ENCODE measurements at regions not wholly inside any gene's neighbourhood (a gene's known extent, or its start where the extent isn't known, plus 50 kb on each side); places are given as distances from the start of the nearest gene placed in this dataset.

DNA sequence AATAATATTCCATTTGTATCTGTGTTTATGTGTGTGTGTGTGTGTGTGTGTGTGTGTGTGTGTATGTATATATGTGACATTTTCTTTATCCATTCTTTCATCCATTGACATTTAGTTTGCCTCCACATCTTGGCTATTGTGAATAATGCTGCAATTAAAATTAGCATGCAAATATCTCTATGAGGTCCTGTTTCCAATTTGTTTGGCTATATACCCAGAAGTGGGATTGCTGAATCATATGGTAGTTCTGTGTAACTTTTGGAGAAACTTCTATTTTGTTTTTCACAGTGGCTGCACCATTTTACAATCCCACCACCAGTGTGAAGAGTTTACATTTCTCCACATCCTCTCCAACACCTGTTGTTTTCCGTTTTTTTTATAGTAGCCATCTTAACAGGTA is 53.1 kb downstream of the CH25H start:
- ATAC-seq = no peak
- TF ChIP-seq SNAI2 (CRISPR knock-in tag; IDR thresholded peaks at IDR 0.05) (no peak), ISL1 (CRISPR knock-in tag; IDR thresholded peaks at IDR 0.05) (no peak), ESRRG (CRISPR knock-in tag; IDR thresholded peaks at IDR 0.05) (no peak), ZC3H10 (CRISPR knock-in tag; IDR thresholded peaks at IDR 0.05) (no peak), ARNTL (CRISPR knock-in tag; IDR thresholded peaks at IDR 0.05; ENCODE audit: borderline replicate concordance, low read depth) (no peak), ZNF70 (CRISPR knock-in tag; IDR thresholded peaks at IDR 0.05) (no peak), ZFP30 (CRISPR knock-in tag; IDR thresholded peaks at IDR 0.05) (no peak), RARB (CRISPR knock-in tag; IDR thresholded peaks at IDR 0.05) (no peak), CSDC2 (CRISPR knock-in tag; IDR thresholded peaks at IDR 0.05) (no peak), TOX (CRISPR knock-in tag; IDR thresholded peaks at IDR 0.05; ENCODE audit: borderline replicate concordance) (no peak), ZFP3 (CRISPR knock-in tag; IDR thresholded peaks at IDR 0.05) (no peak), PPARA (CRISPR knock-in tag; IDR thresholded peaks at IDR 0.05; ENCODE audit: borderline replicate concordance) (no peak), ZNF565 (CRISPR knock-in tag; conservative IDR thresholded peaks at IDR 0.05; ENCODE audit: low read depth) (no peak), BACH2 (CRISPR knock-in tag; IDR thresholded peaks at IDR 0.05; ENCODE audit: borderline replicate concordance) (no peak)
- TF ChIP-seq, protein P1, sequence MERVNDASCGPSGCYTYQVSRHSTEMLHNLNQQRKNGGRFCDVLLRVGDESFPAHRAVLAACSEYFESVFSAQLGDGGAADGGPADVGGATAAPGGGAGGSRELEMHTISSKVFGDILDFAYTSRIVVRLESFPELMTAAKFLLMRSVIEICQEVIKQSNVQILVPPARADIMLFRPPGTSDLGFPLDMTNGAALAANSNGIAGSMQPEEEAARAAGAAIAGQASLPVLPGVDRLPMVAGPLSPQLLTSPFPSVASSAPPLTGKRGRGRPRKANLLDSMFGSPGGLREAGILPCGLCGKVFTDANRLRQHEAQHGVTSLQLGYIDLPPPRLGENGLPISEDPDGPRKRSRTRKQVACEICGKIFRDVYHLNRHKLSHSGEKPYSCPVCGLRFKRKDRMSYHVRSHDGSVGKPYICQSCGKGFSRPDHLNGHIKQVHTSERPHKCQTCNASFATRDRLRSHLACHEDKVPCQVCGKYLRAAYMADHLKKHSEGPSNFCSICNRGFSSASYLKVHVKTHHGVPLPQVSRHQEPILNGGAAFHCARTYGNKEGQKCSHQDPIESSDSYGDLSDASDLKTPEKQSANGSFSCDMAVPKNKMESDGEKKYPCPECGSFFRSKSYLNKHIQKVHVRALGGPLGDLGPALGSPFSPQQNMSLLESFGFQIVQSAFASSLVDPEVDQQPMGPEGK (CRISPR knock-in tag; IDR thresholded peaks at IDR 0.05; ENCODE audit: borderline replicate concordance) = no peak
- TF ChIP-seq, protein P2, sequence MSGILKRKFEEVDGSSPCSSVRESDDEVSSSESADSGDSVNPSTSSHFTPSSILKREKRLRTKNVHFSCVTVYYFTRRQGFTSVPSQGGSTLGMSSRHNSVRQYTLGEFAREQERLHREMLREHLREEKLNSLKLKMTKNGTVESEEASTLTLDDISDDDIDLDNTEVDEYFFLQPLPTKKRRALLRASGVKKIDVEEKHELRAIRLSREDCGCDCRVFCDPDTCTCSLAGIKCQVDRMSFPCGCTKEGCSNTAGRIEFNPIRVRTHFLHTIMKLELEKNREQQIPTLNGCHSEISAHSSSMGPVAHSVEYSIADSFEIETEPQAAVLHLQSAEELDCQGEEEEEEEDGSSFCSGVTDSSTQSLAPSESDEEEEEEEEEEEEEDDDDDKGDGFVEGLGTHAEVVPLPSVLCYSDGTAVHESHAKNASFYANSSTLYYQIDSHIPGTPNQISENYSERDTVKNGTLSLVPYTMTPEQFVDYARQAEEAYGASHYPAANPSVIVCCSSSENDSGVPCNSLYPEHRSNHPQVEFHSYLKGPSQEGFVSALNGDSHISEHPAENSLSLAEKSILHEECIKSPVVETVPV (CRISPR knock-in tag; IDR thresholded peaks at IDR 0.05) = no peak
- TF ChIP-seq, protein P3, sequence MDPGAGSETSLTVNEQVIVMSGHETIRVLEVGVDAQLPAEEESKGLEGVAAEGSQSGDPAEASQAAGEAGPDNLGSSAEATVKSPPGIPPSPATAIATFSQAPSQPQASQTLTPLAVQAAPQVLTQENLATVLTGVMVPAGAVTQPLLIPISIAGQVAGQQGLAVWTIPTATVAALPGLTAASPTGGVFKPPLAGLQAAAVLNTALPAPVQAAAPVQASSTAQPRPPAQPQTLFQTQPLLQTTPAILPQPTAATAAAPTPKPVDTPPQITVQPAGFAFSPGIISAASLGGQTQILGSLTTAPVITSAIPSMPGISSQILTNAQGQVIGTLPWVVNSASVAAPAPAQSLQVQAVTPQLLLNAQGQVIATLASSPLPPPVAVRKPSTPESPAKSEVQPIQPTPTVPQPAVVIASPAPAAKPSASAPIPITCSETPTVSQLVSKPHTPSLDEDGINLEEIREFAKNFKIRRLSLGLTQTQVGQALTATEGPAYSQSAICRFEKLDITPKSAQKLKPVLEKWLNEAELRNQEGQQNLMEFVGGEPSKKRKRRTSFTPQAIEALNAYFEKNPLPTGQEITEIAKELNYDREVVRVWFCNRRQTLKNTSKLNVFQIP (CRISPR knock-in tag; IDR thresholded peaks at IDR 0.05; ENCODE audit: borderline replicate concordance, low read depth) = no peak

DNA sequence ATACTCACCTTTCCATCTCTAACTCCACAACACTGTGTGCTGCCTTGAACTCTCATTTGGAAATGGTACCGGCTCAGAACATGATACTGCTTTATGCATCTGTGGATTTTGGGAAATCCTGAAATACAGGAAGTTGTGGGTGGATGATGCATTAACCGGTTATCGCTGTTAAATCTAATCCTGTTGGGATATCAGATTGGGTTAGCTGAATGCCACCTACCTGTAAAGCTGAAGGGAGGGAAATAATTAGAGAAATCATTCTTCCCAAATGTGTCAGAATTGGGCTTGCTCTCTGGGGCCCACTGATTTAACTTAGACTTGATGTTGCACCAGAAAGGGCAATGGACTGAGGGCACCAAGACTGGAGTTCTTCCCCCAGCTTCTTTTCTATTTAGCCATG is 54.0 kb downstream of the CH25H start:
- no peak for ATAC-seq
- TF ChIP-seq PPARA (CRISPR knock-in tag; IDR thresholded peaks at IDR 0.05; ENCODE audit: borderline replicate concordance) (no peak), ZC3H10 (CRISPR knock-in tag; IDR thresholded peaks at IDR 0.05) (no peak), SNAI2 (CRISPR knock-in tag; IDR thresholded peaks at IDR 0.05) (no peak), ZNF70 (CRISPR knock-in tag; IDR thresholded peaks at IDR 0.05) (no peak), ARNTL (CRISPR knock-in tag; IDR thresholded peaks at IDR 0.05; ENCODE audit: borderline replicate concordance, low read depth) (no peak), OSR1 (CRISPR knock-in tag; IDR thresholded peaks at IDR 0.05) (no peak), TCF4 (CRISPR knock-in tag; IDR thresholded peaks at IDR 0.05; ENCODE audit: borderline replicate concordance) (no peak), CSDC2 (CRISPR knock-in tag; IDR thresholded peaks at IDR 0.05) (no peak), TOX (CRISPR knock-in tag; IDR thresholded peaks at IDR 0.05; ENCODE audit: borderline replicate concordance) (no peak), ZNF565 (CRISPR knock-in tag; conservative IDR thresholded peaks at IDR 0.05; ENCODE audit: low read depth) (no peak), ZFP30 (CRISPR knock-in tag; IDR thresholded peaks at IDR 0.05) (no peak), ISL1 (CRISPR knock-in tag; IDR thresholded peaks at IDR 0.05) (no peak), BACH2 (CRISPR knock-in tag; IDR thresholded peaks at IDR 0.05; ENCODE audit: borderline replicate concordance) (no peak), RARB (CRISPR knock-in tag; IDR thresholded peaks at IDR 0.05) (no peak), ZFP3 (CRISPR knock-in tag; IDR thresholded peaks at IDR 0.05) (no peak), ESRRG (CRISPR knock-in tag; IDR thresholded peaks at IDR 0.05) (no peak)
- TF ChIP-seq, protein P2 (CRISPR knock-in tag; IDR thresholded peaks at IDR 0.05) = no peak
- TF ChIP-seq, protein P4, sequence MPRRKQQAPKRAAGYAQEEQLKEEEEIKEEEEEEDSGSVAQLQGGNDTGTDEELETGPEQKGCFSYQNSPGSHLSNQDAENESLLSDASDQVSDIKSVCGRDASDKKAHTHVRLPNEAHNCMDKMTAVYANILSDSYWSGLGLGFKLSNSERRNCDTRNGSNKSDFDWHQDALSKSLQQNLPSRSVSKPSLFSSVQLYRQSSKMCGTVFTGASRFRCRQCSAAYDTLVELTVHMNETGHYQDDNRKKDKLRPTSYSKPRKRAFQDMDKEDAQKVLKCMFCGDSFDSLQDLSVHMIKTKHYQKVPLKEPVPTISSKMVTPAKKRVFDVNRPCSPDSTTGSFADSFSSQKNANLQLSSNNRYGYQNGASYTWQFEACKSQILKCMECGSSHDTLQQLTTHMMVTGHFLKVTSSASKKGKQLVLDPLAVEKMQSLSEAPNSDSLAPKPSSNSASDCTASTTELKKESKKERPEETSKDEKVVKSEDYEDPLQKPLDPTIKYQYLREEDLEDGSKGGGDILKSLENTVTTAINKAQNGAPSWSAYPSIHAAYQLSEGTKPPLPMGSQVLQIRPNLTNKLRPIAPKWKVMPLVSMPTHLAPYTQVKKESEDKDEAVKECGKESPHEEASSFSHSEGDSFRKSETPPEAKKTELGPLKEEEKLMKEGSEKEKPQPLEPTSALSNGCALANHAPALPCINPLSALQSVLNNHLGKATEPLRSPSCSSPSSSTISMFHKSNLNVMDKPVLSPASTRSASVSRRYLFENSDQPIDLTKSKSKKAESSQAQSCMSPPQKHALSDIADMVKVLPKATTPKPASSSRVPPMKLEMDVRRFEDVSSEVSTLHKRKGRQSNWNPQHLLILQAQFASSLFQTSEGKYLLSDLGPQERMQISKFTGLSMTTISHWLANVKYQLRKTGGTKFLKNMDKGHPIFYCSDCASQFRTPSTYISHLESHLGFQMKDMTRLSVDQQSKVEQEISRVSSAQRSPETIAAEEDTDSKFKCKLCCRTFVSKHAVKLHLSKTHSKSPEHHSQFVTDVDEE (CRISPR knock-in tag; IDR thresholded peaks at IDR 0.05) = no peak
- TF ChIP-seq, protein P5, sequence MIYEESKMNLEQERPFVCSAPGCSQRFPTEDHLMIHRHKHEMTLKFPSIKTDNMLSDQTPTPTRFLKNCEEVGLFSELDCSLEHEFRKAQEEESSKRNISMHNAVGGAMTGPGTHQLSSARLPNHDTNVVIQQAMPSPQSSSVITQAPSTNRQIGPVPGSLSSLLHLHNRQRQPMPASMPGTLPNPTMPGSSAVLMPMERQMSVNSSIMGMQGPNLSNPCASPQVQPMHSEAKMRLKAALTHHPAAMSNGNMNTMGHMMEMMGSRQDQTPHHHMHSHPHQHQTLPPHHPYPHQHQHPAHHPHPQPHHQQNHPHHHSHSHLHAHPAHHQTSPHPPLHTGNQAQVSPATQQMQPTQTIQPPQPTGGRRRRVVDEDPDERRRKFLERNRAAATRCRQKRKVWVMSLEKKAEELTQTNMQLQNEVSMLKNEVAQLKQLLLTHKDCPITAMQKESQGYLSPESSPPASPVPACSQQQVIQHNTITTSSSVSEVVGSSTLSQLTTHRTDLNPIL (CRISPR knock-in tag; IDR thresholded peaks at IDR 0.05; ENCODE audit: low read depth) = no peak
- TF ChIP-seq, protein P1 (CRISPR knock-in tag; IDR thresholded peaks at IDR 0.05; ENCODE audit: borderline replicate concordance) = no peak

Data from SK-N-SH treated with all-trans-retinoic acid at 6 μM for 48 hours (cell line).